CD8-positive, alpha-beta memory T cell (primary cell): ENCODE measurements at regions not wholly inside any gene's neighbourhood (a gene's known extent, or its start where the extent isn't known, plus 50 kb on each side); places are given as distances from the start of the nearest gene placed in this dataset.
"Not testable (repeated sequence)": the region's sequence is repeated elsewhere in the genome, so short reads cannot be mapped to it uniquely, and the experiment has no call there.

Source experiments
- CTCF ChIA-PET: fragments of 350-600 bp; sonication (Branson Sonifier 250); formaldehyde crosslinking; loops from one replicate; lab custom pipeline; 2021; ENCODE audit warnings: antibody characterized with exemption; lab: Charles Lee
- POLR2A ChIA-PET: fragments of 350-600 bp; sonication (Branson Sonifier 250); formaldehyde crosslinking; loops from one replicate; lab custom pipeline; 2021; ENCODE audit warnings: antibody characterized with exemption; lab: Charles Lee
- DNase-seq, 5 donors: peaks; one replicate each; pipeline versions ENCODE4 v3.0.0 to v3.0.0-alpha.2; 2020 to 2022; ENCODE audit warnings: mixed read lengths in 1 of 5
- H3K27ac ChIP-seq: one replicate; pipeline ENCODE4 v1.7.0; 2013; ENCODE audit warnings: low read depth, mild to moderate bottlenecking, low read length, moderate library complexity
- H3K27me3 ChIP-seq: 2 replicates; pipeline ENCODE4 v1.7.0; 2013; ENCODE audit warnings: low read length, mild to moderate bottlenecking; ENCODE audit not compliant: insufficient read depth, poor library complexity, severe bottlenecking
- H3K36me3 ChIP-seq: 2 replicates; pipeline ENCODE4 v1.7.0; 2013; ENCODE audit warnings: mild to moderate bottlenecking, low read length, moderate library complexity; ENCODE audit not compliant: insufficient read depth
- H3K4me1 ChIP-seq: 2 replicates; pipeline ENCODE4 v1.7.0; 2013; ENCODE audit warnings: mild to moderate bottlenecking, low read length, moderate library complexity; ENCODE audit not compliant: insufficient read depth
- H3K4me3 ChIP-seq: 2 replicates; pipeline ENCODE4 v1.7.0; 2013; ENCODE audit warnings: mild to moderate bottlenecking, low read length
- H3K9me3 ChIP-seq: 2 replicates; pipeline ENCODE4 v1.7.0; 2013; ENCODE audit warnings: mild to moderate bottlenecking, low read length
- H3K27ac Mint-ChIP-seq, 8 donors: one replicate each; pipeline ENCODE4 v1.8.0; 2020 to 2021; ENCODE audit warnings: mixed read lengths in 8 of 8, mild to moderate bottlenecking in 6 of 8, inconsistent platforms in 3 of 8, moderate library complexity in 3 of 8
- H3K27me3 Mint-ChIP-seq, 2 donors: one replicate each; pipeline ENCODE4 v1.8.0; 2020 to 2021; ENCODE audit warnings: mixed read lengths in 2 of 2, mild to moderate bottlenecking in 1 of 2, moderate library complexity in 1 of 2
- H3K36me3 Mint-ChIP-seq, 3 donors: one replicate each; pipeline ENCODE4 v1.8.0; 2020 to 2021; ENCODE audit warnings: mixed read lengths in 3 of 3, inconsistent platforms in 1 of 3, mild to moderate bottlenecking in 1 of 3
- H3K4me1 Mint-ChIP-seq, 3 donors: one replicate each; pipeline ENCODE4 v1.8.0; 2020 to 2021; ENCODE audit warnings: mixed read lengths in 3 of 3, inconsistent platforms in 1 of 3, mild to moderate bottlenecking in 1 of 3
- H3K4me3 Mint-ChIP-seq, 7 donors: one replicate each; pipeline ENCODE4 v1.8.0; 2020 to 2021; ENCODE audit warnings: mixed read lengths in 7 of 7, mild to moderate bottlenecking in 6 of 7, moderate library complexity in 4 of 7, inconsistent platforms in 2 of 7
- H3K9me3 Mint-ChIP-seq, 5 donors: one replicate each; pipeline ENCODE4 v1.8.0; 2020 to 2022; ENCODE audit warnings: mixed read lengths in 5 of 5, mild to moderate bottlenecking in 3 of 5, moderate library complexity in 2 of 5, inconsistent platforms in 1 of 5

DNA sequence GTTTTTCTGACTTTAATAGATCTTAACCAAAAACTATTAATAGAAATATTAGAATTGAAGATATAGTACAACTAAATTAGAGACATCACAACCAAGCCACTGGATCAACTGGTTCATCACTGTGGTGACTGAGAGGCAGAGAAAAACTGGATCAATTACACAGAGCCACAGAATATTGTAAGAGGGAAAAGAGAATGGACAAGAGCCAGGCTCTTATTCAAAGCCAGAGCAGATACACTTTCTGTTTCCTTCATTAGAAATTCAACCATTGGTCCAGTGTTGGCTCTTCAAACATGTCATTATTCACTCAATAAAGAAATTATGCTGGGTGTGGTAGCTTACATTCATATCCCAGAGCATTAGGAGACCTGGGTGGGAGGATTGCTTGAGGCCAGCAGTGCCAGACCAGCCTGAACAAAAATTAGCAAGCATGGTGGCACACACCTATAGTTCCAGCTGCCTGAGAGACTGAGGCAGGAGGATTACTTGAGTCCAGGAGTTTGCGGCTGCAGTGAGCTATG is 295.1 kb downstream of the NEBL start:
- Mint-ChIP-seq H3K36me3 (no peaks in the 10 kb centered on the region), H3K27me3 (no peaks in the 10 kb centered on the region), H3K9me3 (peaks cover 2 to 13% (median 2%) of the 10 kb centered on the region in 5 donors), H3K27ac (no peak overlapping the region), H3K4me3 (no peak overlapping the region), H3K4me1 (no peaks in the 10 kb centered on the region)
- no peak for DNase-seq
- no peak overlapping the region for H3K4me3 ChIP-seq
- H3K36me3 ChIP-seq = no peaks in the 10 kb centered on the region
- H3K4me1 ChIP-seq = no peaks in the 10 kb centered on the region
- ChIA-PET POLR2A (no interaction called here), CTCF (no interaction called here)
- H3K27me3 ChIP-seq = no peaks in the 10 kb centered on the region
- H3K27ac ChIP-seq = no peak overlapping the region
- H3K9me3 ChIP-seq = no peaks in the 10 kb centered on the region

DNA sequence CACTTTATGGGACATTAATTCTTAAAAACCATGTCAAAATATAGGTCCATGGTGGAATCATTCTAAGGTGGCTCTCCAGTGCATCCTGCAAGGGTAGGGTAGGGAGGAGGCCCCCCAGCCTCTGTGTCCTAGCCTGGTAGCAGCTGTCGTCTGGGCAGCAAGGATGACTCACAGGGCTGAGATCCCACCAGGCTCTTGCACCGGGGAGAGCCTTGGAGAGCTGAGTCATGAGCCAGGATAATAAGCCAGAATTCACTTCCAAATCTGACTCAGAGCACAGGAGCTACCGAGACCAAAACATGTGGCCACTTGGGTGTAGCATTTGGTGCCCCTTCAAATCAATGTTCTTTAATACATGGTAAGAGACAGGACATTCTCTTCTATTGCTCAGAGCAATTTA is 298.5 kb downstream of the NEBL start:
- no peak for DNase-seq
- Histone ChIP-seq H3K4me3 (no peak overlapping the region), H3K4me1 (no peaks in the 10 kb centered on the region), H3K36me3 (no peaks in the 10 kb centered on the region), H3K27me3 (no peaks in the 10 kb centered on the region), H3K27ac (no peak overlapping the region), H3K9me3 (no peaks in the 10 kb centered on the region)
- Mint-ChIP-seq H3K27ac (no peak overlapping the region), H3K4me1 (no peaks in the 10 kb centered on the region), H3K36me3 (no peaks in the 10 kb centered on the region), H3K4me3 (no peak overlapping the region), H3K9me3 (peaks cover 0 to 15% (median 3%) of the 10 kb centered on the region in 5 donors), H3K27me3 (no peaks in the 10 kb centered on the region)
- CTCF ChIA-PET = no interaction called here
- POLR2A ChIA-PET = no interaction called here

DNA sequence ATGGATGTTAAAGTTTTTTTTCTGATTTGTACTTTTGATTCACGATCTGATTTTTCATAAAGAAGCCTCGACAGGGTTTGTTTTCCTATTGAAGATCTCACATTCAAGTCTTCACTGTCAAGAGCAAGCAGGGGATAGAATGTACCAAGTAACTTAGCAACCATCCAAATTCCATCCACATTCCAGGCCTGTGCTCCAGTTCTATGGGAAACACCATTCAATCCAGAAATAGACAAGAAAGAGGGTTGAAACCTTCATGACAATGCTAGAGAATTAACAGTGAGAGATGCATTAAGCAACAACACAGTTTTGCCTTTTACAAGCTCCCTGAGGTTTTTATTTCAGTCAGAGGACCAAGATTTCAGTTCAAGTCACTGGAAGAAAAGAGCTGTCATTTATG is 300.2 kb downstream of the NEBL start:
- ChIA-PET CTCF (no interaction called here), POLR2A (no interaction called here)
- Mint-ChIP-seq H3K9me3 (peaks cover 0 to 15% (median 2%) of the 10 kb centered on the region in 5 donors), H3K36me3 (no peaks in the 10 kb centered on the region), H3K27me3 (no peaks in the 10 kb centered on the region), H3K4me3 (no peak overlapping the region), H3K4me1 (no peaks in the 10 kb centered on the region), H3K27ac (no peak overlapping the region)
- Histone ChIP-seq H3K9me3 (no peaks in the 10 kb centered on the region), H3K27me3 (no peaks in the 10 kb centered on the region), H3K36me3 (no peaks in the 10 kb centered on the region), H3K4me1 (no peaks in the 10 kb centered on the region), H3K27ac (no peak overlapping the region), H3K4me3 (no peak overlapping the region)
- no peak for DNase-seq

DNA sequence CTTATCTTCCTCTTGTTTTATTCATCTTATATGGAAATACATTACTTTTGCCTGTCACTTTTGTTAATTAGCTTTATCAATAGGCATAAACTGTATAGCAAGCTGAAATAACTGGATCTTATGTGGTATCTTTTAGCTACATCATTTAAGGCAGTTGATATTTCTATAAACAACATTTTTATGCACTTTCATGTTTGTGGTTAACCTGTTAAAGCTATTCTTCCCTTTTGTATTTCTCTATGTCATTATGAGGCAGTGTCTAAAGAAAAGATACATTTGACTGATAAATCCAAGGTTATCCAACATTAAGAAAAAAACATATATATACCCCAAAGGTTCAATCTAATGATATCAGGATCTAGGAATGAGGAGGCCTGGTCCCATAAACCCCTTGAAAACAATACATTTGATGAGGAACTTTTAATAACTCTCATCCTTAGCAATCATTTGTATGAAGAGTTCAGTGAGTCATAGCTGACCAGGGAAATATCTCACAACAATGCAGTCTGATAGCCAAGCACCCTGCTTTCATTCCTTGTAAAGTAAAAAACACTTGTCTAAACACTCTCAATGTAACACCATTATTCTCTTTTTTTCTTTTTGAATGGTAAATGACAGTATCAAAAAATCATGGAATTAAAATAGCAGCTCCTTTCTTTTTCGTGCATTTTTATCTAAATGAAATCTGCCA is 300.9 kb downstream of the NEBL start:
- no peaks in the 10 kb centered on the region for H3K36me3 Mint-ChIP-seq
- H3K9me3 ChIP-seq = no peaks in the 10 kb centered on the region
- H3K27ac ChIP-seq = no peak overlapping the region
- H3K4me1 ChIP-seq = no peaks in the 10 kb centered on the region
- H3K4me3 ChIP-seq = no peak overlapping the region
- ChIA-PET CTCF (no interaction called here), POLR2A (no interaction called here)
- peaks cover 0 to 15% (median 4%) of the 10 kb centered on the region in 5 donors for H3K9me3 Mint-ChIP-seq
- no peak overlapping the region for H3K27ac Mint-ChIP-seq
- no peaks in the 10 kb centered on the region for H3K27me3 Mint-ChIP-seq
- H3K4me1 Mint-ChIP-seq = no peaks in the 10 kb centered on the region
- no peak for DNase-seq
- no peaks in the 10 kb centered on the region for H3K36me3 ChIP-seq
- H3K27me3 ChIP-seq = no peaks in the 10 kb centered on the region
- no peak overlapping the region for H3K4me3 Mint-ChIP-seq

DNA sequence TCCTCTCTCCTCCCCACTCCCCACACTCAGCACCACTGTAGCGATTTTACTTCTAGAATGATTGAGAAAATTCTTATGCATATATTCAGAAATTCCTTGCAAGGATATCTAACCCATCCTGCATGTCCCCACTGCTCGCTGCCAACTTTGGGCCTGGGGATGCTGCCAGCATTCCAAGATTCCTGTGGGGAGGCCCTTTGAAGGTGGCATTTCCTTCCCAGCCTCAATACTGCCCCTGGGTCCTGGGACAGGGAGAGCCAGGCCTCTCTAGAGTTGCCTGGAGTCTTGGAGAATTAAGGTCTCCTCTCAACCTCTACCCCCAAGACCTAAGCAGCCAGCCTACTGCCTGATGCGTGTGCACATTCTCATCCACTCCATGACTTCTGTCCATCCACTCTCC is 303.5 kb downstream of the NEBL start:
- Histone ChIP-seq H3K4me1 (no peaks in the 10 kb centered on the region), H3K27me3 (no peaks in the 10 kb centered on the region), H3K36me3 (no peaks in the 10 kb centered on the region), H3K27ac (no peak overlapping the region), H3K4me3 (no peak overlapping the region), H3K9me3 (no peaks in the 10 kb centered on the region)
- Mint-ChIP-seq H3K9me3 (peaks cover 2 to 10% (median 4%) of the 10 kb centered on the region in 5 donors), H3K36me3 (no peaks in the 10 kb centered on the region), H3K27me3 (no peaks in the 10 kb centered on the region), H3K4me3 (no peak overlapping the region), H3K4me1 (no peaks in the 10 kb centered on the region), H3K27ac (no peak overlapping the region)
- ChIA-PET POLR2A (no interaction called here), CTCF (no interaction called here)
- no peak for DNase-seq

DNA sequence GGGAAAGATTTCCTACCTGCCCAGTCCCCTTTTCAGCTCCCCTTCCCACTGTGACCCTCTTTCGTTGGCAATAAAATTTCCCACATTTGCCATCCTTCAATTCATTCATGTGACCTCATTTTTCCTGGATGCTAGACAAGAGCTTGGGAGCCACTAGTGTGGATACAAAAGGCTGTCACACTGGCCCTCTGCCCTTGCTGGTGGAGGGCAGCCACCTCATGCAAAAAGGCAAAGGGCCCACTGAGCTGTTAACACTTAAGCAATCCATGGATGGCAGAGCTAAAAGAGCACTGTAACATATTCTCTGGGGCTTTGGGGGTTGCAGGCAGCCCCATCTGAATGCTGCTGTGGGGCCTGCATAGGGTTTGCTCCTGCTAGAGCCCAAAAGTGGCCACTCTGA is 315.1 kb downstream of the NEBL start:
- no peak for DNase-seq
- POLR2A ChIA-PET = no interaction called here
- no peak overlapping the region for H3K27ac ChIP-seq
- H3K27me3 ChIP-seq = no peaks in the 10 kb centered on the region
- Mint-ChIP-seq H3K27ac (no peak overlapping the region), H3K4me1 (no peaks in the 10 kb centered on the region), H3K36me3 (no peaks in the 10 kb centered on the region), H3K9me3 (peaks cover 3 to 20% (median 17%) of the 10 kb centered on the region in 5 donors), H3K27me3 (no peaks in the 10 kb centered on the region), H3K4me3 (no peak overlapping the region)
- CTCF ChIA-PET = no interaction called here
- H3K4me3 ChIP-seq = no peak overlapping the region
- H3K36me3 ChIP-seq = no peaks in the 10 kb centered on the region
- no peaks in the 10 kb centered on the region for H3K4me1 ChIP-seq
- no peaks in the 10 kb centered on the region for H3K9me3 ChIP-seq

DNA sequence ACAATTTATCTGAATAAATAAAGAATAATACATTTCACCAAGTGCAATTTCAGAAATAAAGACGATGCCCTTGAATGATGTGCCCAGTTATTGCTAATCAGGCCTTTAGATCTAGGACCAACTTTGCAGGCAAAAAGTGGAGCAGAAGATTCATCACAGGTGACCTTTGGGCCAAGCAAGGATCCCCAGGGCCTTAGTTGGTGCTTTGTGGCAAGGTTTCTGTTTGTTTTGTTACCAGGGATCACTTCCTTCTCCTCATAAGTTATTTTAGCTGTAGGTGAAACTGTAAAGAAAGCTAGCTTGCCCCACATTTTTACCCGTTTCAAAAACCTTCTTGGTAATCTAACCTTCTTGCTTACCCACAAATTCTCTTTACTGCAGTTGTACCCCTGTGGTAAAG is 323.2 kb downstream of the NEBL start:
- no peak for DNase-seq
- no peaks in the 10 kb centered on the region for H3K27me3 ChIP-seq
- Mint-ChIP-seq H3K4me3 (no peak overlapping the region), H3K27ac (no peak overlapping the region), H3K4me1 (no peaks in the 10 kb centered on the region), H3K27me3 (no peaks in the 10 kb centered on the region), H3K36me3 (no peaks in the 10 kb centered on the region), H3K9me3 (peaks cover 0 to 2% (median 0%) of the 10 kb centered on the region in 5 donors)
- H3K4me1 ChIP-seq = no peaks in the 10 kb centered on the region
- CTCF ChIA-PET = no interaction called here
- no peak overlapping the region for H3K4me3 ChIP-seq
- POLR2A ChIA-PET = no interaction called here
- H3K27ac ChIP-seq = no peak overlapping the region
- H3K36me3 ChIP-seq = no peaks in the 10 kb centered on the region
- no peaks in the 10 kb centered on the region for H3K9me3 ChIP-seq

DNA sequence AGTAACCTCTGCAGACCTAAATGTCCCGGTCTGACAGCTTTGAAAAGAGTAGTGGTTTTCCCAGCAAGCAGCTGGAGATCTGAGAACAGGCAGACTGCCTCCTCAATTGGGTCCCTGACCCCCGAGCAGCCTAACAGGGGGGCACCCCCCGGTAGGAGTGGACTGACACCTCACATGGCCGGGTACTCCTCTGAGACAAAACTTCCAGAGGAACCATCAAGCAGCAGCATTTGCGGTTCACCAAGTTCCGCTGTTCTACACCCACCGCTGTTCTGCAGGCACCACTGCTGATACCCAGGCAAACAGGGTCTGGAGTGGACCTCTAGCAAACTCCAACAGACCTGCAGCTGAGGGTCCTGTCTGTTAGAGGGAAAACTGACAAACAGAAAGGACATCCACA is 341.1 kb downstream of the NEBL start:
- CTCF ChIA-PET, H3K4me3 Mint-ChIP-seq, H3K27me3 Mint-ChIP-seq, H3K27ac ChIP-seq, H3K4me1 Mint-ChIP-seq, H3K27me3 ChIP-seq, H3K36me3 ChIP-seq, H3K4me1 ChIP-seq, H3K9me3 ChIP-seq, H3K27ac Mint-ChIP-seq, H3K4me3 ChIP-seq, POLR2A ChIA-PET, DNase-seq, H3K36me3 Mint-ChIP-seq: not testable (repeated sequence)
- peaks cover 3 to 20% (median 13%) of the 10 kb centered on the region in 5 donors for H3K9me3 Mint-ChIP-seq
